A549 (cell line): ENCODE measurements at regions not wholly inside any gene's neighbourhood (a gene's known extent, or its start where the extent isn't known, plus 50 kb on each side); places are given as distances from the start of the nearest gene placed in this dataset.

Source experiments
- ATAC-seq, 2 experiments: fragments of 200-7000 bp in 1 of 2; fragments of >200 bp in 1 of 2; cut with Nextera tagmentation in 1 of 2; cut with Tn5 transposase in 1 of 2; 3 replicates each; pipeline versions ENCODE4 v1.8.0 to v1.9.1; 2018 to 2020; ENCODE audit warnings: mild to moderate bottlenecking in 1 of 2, moderate library complexity in 1 of 2
- CTCF ChIA-PET: fragments of 300-600 bp; sonication (Branson Sonifier 250); formaldehyde crosslinking; extraction: SDS; loops from one replicate; lab custom pipeline; 2021; ENCODE audit warnings: antibody characterized with exemption, inconsistent platforms; lab: Yijun Ruan, JAX
- POLR2A ChIA-PET: fragments of 350-600 bp; formaldehyde crosslinking; extraction: SDS; loops from one replicate; lab custom pipeline; 2021; ENCODE audit warnings: antibody characterized with exemption, inconsistent platforms; lab: Yijun Ruan, JAX
- DNase-seq, 2 experiments: peaks; one replicate each; pipeline versions ENCODE4 v3.0.0 to v3.0.0-alpha.2; 2011 to 2016; ENCODE audit warnings: low read depth in 1 of 2, low spot score in 1 of 2
- FAIRE-seq: peaks from 2 replicates; lab custom pipeline; 2011; peaks lifted over from hg19 to GRCh38; lab: Jason Lieb, UNC
- H3K27ac ChIP-seq, 2 experiments: fragments of >200 bp; sonication (Bioruptor Twin); formaldehyde crosslinking; 3 replicates each; pipeline ENCODE4 v1.5.1; 2016 to 2017
- H3K4me1 ChIP-seq: fragments of >200 bp; sonication (Bioruptor Twin); formaldehyde crosslinking; 3 replicates; pipeline ENCODE4 v1.6.1; 2016
- H3K4me2 ChIP-seq: fragments of >200 bp; sonication (Bioruptor Twin); formaldehyde crosslinking; 3 replicates; pipeline ENCODE4 v1.6.1; 2016
- H3K4me3 ChIP-seq: fragments of >200 bp; sonication (Bioruptor Twin); formaldehyde crosslinking; 3 replicates; pipeline ENCODE4 v1.5.1; 2016
- H3K9me3 ChIP-seq: fragments of >200 bp; sonication (Bioruptor Twin); formaldehyde crosslinking; 3 replicates; pipeline ENCODE4 v1.6.1; 2016
- ATOH8 ChIP-seq: fragments of 250-450 bp; sonication (Bioruptor Pico); IDR thresholded peaks from 2 replicates; pipeline ENCODE4 v1.5.0; 2020; ENCODE audit warnings: low read depth, mild to moderate bottlenecking, moderate library complexity
- CHD4 ChIP-seq: fragments of 200-600 bp; sonication (generic); IDR thresholded peaks from 2 replicates; pipeline ENCODE4 v1.6.1; 2016; ENCODE audit warnings: antibody characterized with exemption, mild to moderate bottlenecking, borderline replicate concordance
- CTCF ChIP-seq: fragments of >200 bp; sonication (Bioruptor Twin); formaldehyde crosslinking; IDR thresholded peaks from 3 replicates; pipeline ENCODE4 v1.5.1; 2016
- E2F6 ChIP-seq: IDR thresholded peaks from 2 replicates; pipeline ENCODE4 v1.6.1; 2012; ENCODE audit warnings: low read depth, borderline replicate concordance
- EP300 ChIP-seq, 2 experiments: fragments of >200 bp; sonication (Bioruptor Twin); formaldehyde crosslinking; IDR thresholded peaks; 2 replicates in 1 of 2; 3 replicates in 1 of 2; pipeline ENCODE4 v1.6.1; 2016 to 2017
- FOXS1 ChIP-seq: fragments of 250-450 bp; sonication (Bioruptor Pico); IDR thresholded peaks from 2 replicates; pipeline ENCODE4 v1.5.0; 2020; ENCODE audit warnings: mild to moderate bottlenecking, moderate library complexity
- HDAC2 ChIP-seq: fragments of 200-600 bp; sonication (generic); IDR thresholded peaks from 2 replicates; pipeline ENCODE4 v1.6.1; 2016
- HES2 ChIP-seq: fragments of >200 bp; sonication (Bioruptor Twin); formaldehyde crosslinking; IDR thresholded peaks from 2 replicates; pipeline ENCODE4 v1.6.1; 2016
- HOXA7 ChIP-seq: fragments of 250-450 bp; sonication (Bioruptor Pico); IDR thresholded peaks from 2 replicates; pipeline ENCODE4 v1.5.0; 2020; ENCODE audit warnings: mild to moderate bottlenecking, moderate library complexity
- HOXB13 ChIP-seq: fragments of 250-450 bp; sonication (Bioruptor Pico); IDR thresholded peaks from 2 replicates; pipeline ENCODE4 v1.5.0; 2020; ENCODE audit warnings: low read depth, mild to moderate bottlenecking, moderate library complexity
- JUNB ChIP-seq: fragments of >200 bp; sonication (Bioruptor Twin); formaldehyde crosslinking; IDR thresholded peaks from 2 replicates; pipeline ENCODE4 v1.6.1; 2016
- KDM5A ChIP-seq: fragments of 200-600 bp; sonication (generic); IDR thresholded peaks from 2 replicates; pipeline ENCODE4 v1.6.1; 2016; ENCODE audit warnings: antibody characterized with exemption, mild to moderate bottlenecking
- MAX ChIP-seq: IDR thresholded peaks from 2 replicates; pipeline ENCODE4 v1.6.1; 2012
- MAZ ChIP-seq: fragments of 150-350 bp; IDR thresholded peaks from 2 replicates; pipeline ENCODE4 v1.6.1; 2014; ENCODE audit warnings: antibody characterized with exemption, low read depth, low read length, borderline replicate concordance
- MYC ChIP-seq: IDR thresholded peaks from 2 replicates; pipeline ENCODE4 v1.6.1; 2012; ENCODE audit warnings: mild to moderate bottlenecking, inconsistent platforms, low read length, improper control_type of control experiment, borderline replicate concordance
- NPAS2 ChIP-seq: fragments of 250-450 bp; sonication (Bioruptor Pico); IDR thresholded peaks from 2 replicates; pipeline ENCODE4 v1.8.0; 2022; ENCODE audit warnings: mild to moderate bottlenecking, moderate library complexity, borderline replicate concordance
- PHF8 ChIP-seq: fragments of 200-600 bp; sonication (generic); IDR thresholded peaks from 2 replicates; pipeline ENCODE4 v1.6.1; 2016; ENCODE audit warnings: low read depth, mild to moderate bottlenecking, antibody characterized with exemption, moderate library complexity, borderline replicate concordance
- POLR2AphosphoS2 ChIP-seq: conservative IDR thresholded peaks from 2 replicates; pipeline ENCODE4 v1.6.1; 2012; ENCODE audit warnings: low read length, improper control_type of control experiment, inconsistent platforms
- TP53 ChIP-seq: fragments of 250-450 bp; sonication (Bioruptor Pico); IDR thresholded peaks from 2 replicates; pipeline ENCODE4 v1.5.0; 2021; ENCODE audit warnings: mild to moderate bottlenecking, moderate library complexity
- ZNF302 ChIP-seq: fragments of 250-450 bp; sonication (Bioruptor Pico); IDR thresholded peaks from 2 replicates; pipeline ENCODE4 v1.9.0; 2021; ENCODE audit warnings: inconsistent platforms, mild to moderate bottlenecking, moderate library complexity
- ZSCAN20 ChIP-seq: fragments of 250-450 bp; sonication (Bioruptor Pico); IDR thresholded peaks from 2 replicates; pipeline ENCODE4 v1.8.0; 2022; ENCODE audit warnings: mild to moderate bottlenecking, moderate library complexity
- WGBS: methylation state at CpG from one replicate; pipeline ENCODE4 v1.1.6; 2017; ENCODE audit errors: missing lambda C conversion rate; 5-methylcytosine and 5-hydroxymethylcytosine counted together
- TF ChIP-seq, protein P1 (sequence below): IDR thresholded peaks from 2 replicates; pipeline ENCODE4 v1.6.1; 2012

DNA sequence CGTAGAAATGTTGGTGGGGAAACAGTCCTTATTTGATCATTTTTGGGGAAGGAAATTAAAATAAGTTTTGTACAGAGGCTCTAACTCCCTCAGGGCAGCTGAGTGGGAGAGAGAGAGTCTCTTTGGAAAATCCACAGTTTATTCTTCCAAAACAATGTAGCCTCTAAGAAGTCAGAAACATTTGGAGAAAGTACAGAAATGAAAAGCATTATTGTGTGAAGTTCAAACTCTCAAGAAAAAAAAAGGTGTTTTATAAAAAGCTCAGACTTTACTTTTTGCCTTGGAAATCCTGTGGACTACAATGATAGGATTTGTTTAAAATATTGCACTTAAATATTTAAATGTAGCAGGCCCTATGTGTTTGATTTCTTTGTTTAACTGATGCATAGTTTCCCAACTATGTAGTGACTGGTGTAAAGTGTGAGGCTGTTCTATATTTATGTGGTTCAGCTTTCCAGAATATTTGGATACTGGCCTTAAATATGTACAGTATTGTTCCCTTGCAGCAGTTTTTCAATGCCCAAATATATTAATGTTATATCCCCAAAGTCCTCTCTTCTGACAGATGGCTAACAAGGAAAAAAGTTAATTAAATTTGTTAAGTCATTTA lies 82.0 kb upstream of the OTOGL start:
- Histone ChIP-seq H3K27ac (no peak overlapping the region), H3K9me3 (peaks cover 4% of the 10 kb centered on the region; the same call in 1 of the 3 replicates), H3K4me1 (no peaks in the 10 kb centered on the region), H3K4me2 (no peak overlapping the region), H3K4me3 (no peak overlapping the region)
- ChIA-PET POLR2A (no interaction called here), CTCF (interaction anchor here (1.0 kb wide), 1 partner anchor 43 kb away, joined by 3 read pairs; no protein-coding TSS in a partner anchor)
- no peak for FAIRE-seq
- no peak for DNase-seq
- no peak for ATAC-seq
- 89% methylated on average over 1 of the region's 1 CpG for WGBS
- TF ChIP-seq JUNB (no peak), MAX (no peak), HOXB13 (CRISPR knock-in tag) (no peak), TP53 (no peak), ATOH8 (CRISPR knock-in tag) (no peak)
- TF ChIP-seq, protein P1, sequence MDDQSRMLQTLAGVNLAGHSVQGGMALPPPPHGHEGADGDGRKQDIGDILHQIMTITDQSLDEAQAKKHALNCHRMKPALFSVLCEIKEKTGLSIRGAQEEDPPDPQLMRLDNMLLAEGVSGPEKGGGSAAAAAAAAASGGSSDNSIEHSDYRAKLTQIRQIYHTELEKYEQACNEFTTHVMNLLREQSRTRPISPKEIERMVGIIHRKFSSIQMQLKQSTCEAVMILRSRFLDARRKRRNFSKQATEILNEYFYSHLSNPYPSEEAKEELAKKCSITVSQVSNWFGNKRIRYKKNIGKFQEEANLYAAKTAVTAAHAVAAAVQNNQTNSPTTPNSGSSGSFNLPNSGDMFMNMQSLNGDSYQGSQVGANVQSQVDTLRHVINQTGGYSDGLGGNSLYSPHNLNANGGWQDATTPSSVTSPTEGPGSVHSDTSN, result no peak

DNA sequence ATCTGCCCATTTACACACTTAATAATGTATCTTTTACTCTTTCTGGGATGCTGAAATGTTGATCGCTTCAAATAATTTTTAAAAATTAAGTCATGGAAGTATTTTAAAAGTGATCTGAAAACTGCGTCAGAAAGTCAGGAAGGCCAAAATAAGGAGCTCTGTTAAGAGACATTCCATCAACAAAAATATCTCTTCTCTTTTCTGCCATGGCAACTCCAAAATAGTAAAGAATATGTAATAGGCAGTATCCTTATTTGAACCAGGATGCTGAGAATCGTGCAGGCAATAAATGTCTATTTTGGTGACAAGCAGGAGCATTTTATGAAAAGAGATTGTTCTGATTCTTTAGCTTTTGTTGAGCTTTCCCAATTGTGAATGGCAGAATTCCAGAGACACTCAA lies 81.8 kb upstream of the PPP1R12A start:
- TF ChIP-seq PHF8 (no peak), FOXS1 (CRISPR knock-in tag) (no peak), CTCF (no peak), KDM5A (no peak), HOXA7 (no peak), E2F6 (no peak), MYC (no peak), NPAS2 (CRISPR knock-in tag) (no peak), HDAC2 (no peak), ZNF302 (CRISPR knock-in tag) (no peak), HES2 (no peak), POLR2AphosphoS2 (no peak), EP300 (IDR thresholded peaks at IDR 0.05) (no peak), MAZ (no peak), CHD4 (no peak), ZSCAN20 (CRISPR knock-in tag) (no peak)
- POLR2A ChIA-PET, result no interaction called here
- H3K9me3 ChIP-seq, result peaks cover 4% of the 10 kb centered on the region; the same call in 1 of the 3 replicates
- no peak overlapping the region for H3K4me3 ChIP-seq
- CTCF ChIA-PET, result no interaction called here
- H3K27ac ChIP-seq, result no peak overlapping the region
- no peak for DNase-seq
- H3K4me2 ChIP-seq, result no peak overlapping the region
- H3K4me1 ChIP-seq, result no peaks in the 10 kb centered on the region
- no peak for ATAC-seq
- WGBS, result 70% methylated on average over 3 of the region's 3 CpGs
- FAIRE-seq, result no peak
